Neural crest cell (in vitro differentiated cells): ENCODE measurements at regions not wholly inside any gene's neighbourhood (a gene's known extent, or its start where the extent isn't known, plus 50 kb on each side); places are given as distances from the start of the nearest gene placed in this dataset.

Experiments
- DNase-seq: peaks from one replicate; pipeline ENCODE4 v3.0.0; 2021; ENCODE audit warnings: low read depth, mixed read lengths, low spot score
- H3K27ac Mint-ChIP-seq: one replicate; pipeline ENCODE4 v1.8.0; 2021; ENCODE audit warnings: mild to moderate bottlenecking, mixed read lengths; ENCODE audit not compliant: unreplicated experiment
- H3K27me3 Mint-ChIP-seq: 2 replicates; pipeline ENCODE4 v1.8.0; 2021; ENCODE audit warnings: low read depth, mild to moderate bottlenecking, mixed read lengths
- H3K36me3 Mint-ChIP-seq: 2 replicates; pipeline ENCODE4 v1.8.0; 2021; ENCODE audit warnings: low read depth, mild to moderate bottlenecking, mixed read lengths
- H3K4me1 Mint-ChIP-seq: 2 replicates; pipeline ENCODE4 v1.8.0; 2021; ENCODE audit warnings: mixed read lengths
- H3K4me3 Mint-ChIP-seq: one replicate; pipeline ENCODE4 v1.8.0; 2021; ENCODE audit warnings: mild to moderate bottlenecking, mixed read lengths
- H3K9me3 Mint-ChIP-seq: 2 replicates; pipeline ENCODE4 v1.8.0; 2021; ENCODE audit warnings: mixed read lengths
- CTCF ChIP-seq: fragments of 200-600 bp; sonication (generic); conservative IDR thresholded peaks from 2 replicates; pipeline ENCODE4 v1.5.0; 2021; ENCODE audit warnings: antibody characterized with exemption, mild to moderate bottlenecking

GRCh38 chr5:123950701-123951581 lies 439.0 kb downstream of the CSNK1G3 start:
- no peak overlapping the region for H3K27ac Mint-ChIP-seq
- H3K9me3 Mint-ChIP-seq, result peaks cover 8% of the 10 kb centered on the region
- H3K27me3 Mint-ChIP-seq, result no peaks in the 10 kb centered on the region

GRCh38 chr5:123949807-123950340 lies 437.9 kb downstream of the CSNK1G3 start:
- no peak overlapping the region for H3K27ac Mint-ChIP-seq
- DNase-seq, result no peak

More at GRCh38 chr5:123950701-123951581, 439.0 kb downstream of the CSNK1G3 start:
- no peak for TF ChIP-seq CTCF
- Mint-ChIP-seq H3K36me3 (peaks cover 6% of the 10 kb centered on the region), H3K4me3 (no peak overlapping the region), H3K4me1 (peaks cover 22% of the 10 kb centered on the region)
- no peak for DNase-seq

GRCh38 chr5:123949043-123949804 lies 437.2 kb downstream of the CSNK1G3 start:
- H3K4me3 Mint-ChIP-seq, result no peak overlapping the region
- H3K36me3 Mint-ChIP-seq, result peaks cover 8% of the 10 kb centered on the region

More at GRCh38 chr5:123949807-123950340, 437.9 kb downstream of the CSNK1G3 start:
- no peaks in the 10 kb centered on the region for H3K27me3 Mint-ChIP-seq
- TF ChIP-seq CTCF, result no peak
- H3K4me1 Mint-ChIP-seq, result peaks cover 22% of the 10 kb centered on the region
- no peak overlapping the region for H3K4me3 Mint-ChIP-seq
- H3K9me3 Mint-ChIP-seq, result peaks cover 8% of the 10 kb centered on the region
- H3K36me3 Mint-ChIP-seq, result peaks cover 8% of the 10 kb centered on the region

GRCh38 chr5:123947797-123948196 lies 435.8 kb downstream of the CSNK1G3 start:
- peaks cover 22% of the 10 kb centered on the region for H3K4me1 Mint-ChIP-seq
- H3K4me3 Mint-ChIP-seq, result no peak overlapping the region
- H3K27ac Mint-ChIP-seq, result no peak overlapping the region
- peaks cover 11% of the 10 kb centered on the region for H3K9me3 Mint-ChIP-seq
- H3K36me3 Mint-ChIP-seq, result peaks cover 10% of the 10 kb centered on the region
- H3K27me3 Mint-ChIP-seq, result no peaks in the 10 kb centered on the region
- DNase-seq, result no peak
- TF ChIP-seq CTCF, result no peak

More at GRCh38 chr5:123949043-123949804, 437.2 kb downstream of the CSNK1G3 start:
- H3K9me3 Mint-ChIP-seq, result peaks cover 9% of the 10 kb centered on the region
- no peaks in the 10 kb centered on the region for H3K27me3 Mint-ChIP-seq
- DNase-seq, result no peak
- TF ChIP-seq CTCF, result no peak
- H3K4me1 Mint-ChIP-seq, result peaks cover 22% of the 10 kb centered on the region
- H3K27ac Mint-ChIP-seq, result no peak overlapping the region

- Mint-ChIP-seq H3K36me3 (peaks cover 16% of the 10 kb centered on the region), H3K27ac (no peak overlapping the region), H3K27me3 (no peaks in the 10 kb centered on the region), H3K9me3 (peaks cover 10% of the 10 kb centered on the region), H3K4me1 (peaks cover 6% of the 10 kb centered on the region), H3K4me3 (no peak overlapping the region)
- no peak for TF ChIP-seq CTCF
- no peak for DNase-seq
Measured at GRCh38 chr5:123945548-123945947, 433.6 kb downstream of the CSNK1G3 start.
